ENCODE measurements at regions not wholly inside any gene's neighbourhood (a gene's known extent, or its start where the extent isn't known, plus 50 kb on each side); places are given as distances from the start of the nearest gene placed in this dataset.

- TF ChIP-seq, protein P1, sequence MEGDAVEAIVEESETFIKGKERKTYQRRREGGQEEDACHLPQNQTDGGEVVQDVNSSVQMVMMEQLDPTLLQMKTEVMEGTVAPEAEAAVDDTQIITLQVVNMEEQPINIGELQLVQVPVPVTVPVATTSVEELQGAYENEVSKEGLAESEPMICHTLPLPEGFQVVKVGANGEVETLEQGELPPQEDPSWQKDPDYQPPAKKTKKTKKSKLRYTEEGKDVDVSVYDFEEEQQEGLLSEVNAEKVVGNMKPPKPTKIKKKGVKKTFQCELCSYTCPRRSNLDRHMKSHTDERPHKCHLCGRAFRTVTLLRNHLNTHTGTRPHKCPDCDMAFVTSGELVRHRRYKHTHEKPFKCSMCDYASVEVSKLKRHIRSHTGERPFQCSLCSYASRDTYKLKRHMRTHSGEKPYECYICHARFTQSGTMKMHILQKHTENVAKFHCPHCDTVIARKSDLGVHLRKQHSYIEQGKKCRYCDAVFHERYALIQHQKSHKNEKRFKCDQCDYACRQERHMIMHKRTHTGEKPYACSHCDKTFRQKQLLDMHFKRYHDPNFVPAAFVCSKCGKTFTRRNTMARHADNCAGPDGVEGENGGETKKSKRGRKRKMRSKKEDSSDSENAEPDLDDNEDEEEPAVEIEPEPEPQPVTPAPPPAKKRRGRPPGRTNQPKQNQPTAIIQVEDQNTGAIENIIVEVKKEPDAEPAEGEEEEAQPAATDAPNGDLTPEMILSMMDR (IDR thresholded peaks at IDR 0.05; ENCODE audit: low read depth, low read length, missing control alignments), result no peak
- DNase-seq (ENCODE audit: low read depth), result no peak
- in situ Hi-C loops (cut with HindIII; ENCODE audit: low sequenced_read_pairs), result no loop called here
- H3K4me3 ChIP-seq (ENCODE audit: low read depth, low read length), result no peak overlapping the region
These were observed 88.8 kb upstream of the SNTG2 start for GRCh38 chr2:861655-862354.

DNA sequence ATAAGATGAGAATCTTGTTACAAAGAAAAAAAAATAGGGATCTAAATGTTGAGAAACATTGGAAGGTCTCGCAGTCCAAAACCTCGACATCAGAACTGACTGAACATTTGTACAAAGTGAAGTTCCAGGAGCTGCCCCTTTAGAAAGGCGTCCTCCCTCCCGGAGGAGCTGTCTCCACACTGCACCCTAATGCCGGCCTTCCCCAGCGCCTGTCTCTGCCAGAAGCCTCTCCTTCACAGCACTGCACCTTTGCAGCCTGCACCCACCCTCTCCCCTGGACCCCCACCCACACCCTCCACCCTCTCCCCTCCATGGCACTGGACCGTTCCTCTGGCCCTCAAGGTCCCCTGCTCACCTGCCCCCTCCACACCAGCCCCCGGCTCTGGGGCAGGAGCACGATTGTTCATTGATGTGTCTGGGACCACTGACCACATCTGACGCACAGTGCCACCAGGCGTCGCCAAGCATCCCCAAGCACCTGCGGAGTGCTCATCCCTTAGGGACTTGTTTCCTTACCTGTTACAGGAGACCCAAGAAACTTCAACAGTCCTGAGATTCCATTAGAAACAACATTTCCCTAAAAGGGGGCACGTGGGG lies 90.3 kb upstream of the SNTG2 start:
- in situ Hi-C loops (cut with HindIII; ENCODE audit: low sequenced_read_pairs), result no loop called here

DNA sequence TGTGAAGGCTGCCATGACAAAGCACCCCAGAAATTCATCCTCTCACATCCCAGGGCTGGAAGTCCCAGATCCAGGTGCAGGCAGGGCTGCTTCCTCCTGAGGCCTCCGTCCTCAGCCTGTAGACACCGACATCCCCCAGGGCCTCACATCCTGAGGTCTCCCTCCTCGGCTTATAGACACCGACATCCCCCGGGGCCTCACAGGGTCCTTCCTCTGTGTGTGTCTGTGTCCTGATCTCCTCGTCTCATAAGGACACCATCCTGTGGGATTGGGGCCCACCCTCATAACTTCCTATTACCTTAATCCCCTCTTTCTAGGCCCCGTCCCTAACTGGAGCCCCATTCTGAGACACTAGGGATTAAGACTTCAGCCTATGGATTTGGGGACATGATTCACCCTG lies 92.0 kb upstream of the SNTG2 start:
- in situ Hi-C loops (cut with HindIII; ENCODE audit: low sequenced_read_pairs), result no loop called here
- DNase-seq (ENCODE audit: low read depth), result no peak
- TF ChIP-seq, protein P1 (IDR thresholded peaks at IDR 0.05; ENCODE audit: low read depth, low read length, missing control alignments), result no peak
- no peak overlapping the region for H3K4me3 ChIP-seq (ENCODE audit: low read depth, low read length)

More for the DNA sequence above, 90.3 kb upstream of the SNTG2 start:
- no peak overlapping the region for H3K4me3 ChIP-seq (ENCODE audit: low read depth, low read length)
- DNase-seq (ENCODE audit: low read depth), result no peak
- TF ChIP-seq, protein P1 (IDR thresholded peaks at IDR 0.05; ENCODE audit: low read depth, low read length, missing control alignments), result no peak

DNA sequence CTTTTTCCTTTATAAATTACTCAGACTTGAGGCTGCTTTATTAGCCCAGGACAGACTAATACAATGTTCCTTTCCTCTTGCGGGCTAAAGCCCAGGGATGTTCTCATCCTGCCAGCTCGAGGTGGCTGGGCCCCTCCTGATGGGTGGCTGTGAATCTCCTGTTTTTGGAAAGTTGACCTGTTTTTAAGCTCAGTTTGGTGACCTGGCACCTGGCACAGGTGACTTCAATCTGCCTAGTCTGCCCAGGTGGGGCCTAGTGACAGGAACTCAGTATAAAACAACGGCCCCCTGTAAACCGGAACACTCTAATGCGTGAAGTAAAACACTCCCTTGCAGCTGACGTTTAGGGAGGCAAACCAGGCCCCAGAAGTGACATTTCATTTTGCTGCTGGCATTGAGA lies 92.7 kb upstream of the SNTG2 start:
- H3K4me3 ChIP-seq (ENCODE audit: low read depth, low read length), result no peak overlapping the region
- TF ChIP-seq, protein P1 (IDR thresholded peaks at IDR 0.05; ENCODE audit: low read depth, low read length, missing control alignments), result no peak
- in situ Hi-C loops (cut with HindIII; ENCODE audit: low sequenced_read_pairs), result no loop called here
- DNase-seq (ENCODE audit: low read depth), result no peak

- no peak overlapping the region for H3K4me3 ChIP-seq (ENCODE audit: low read depth, low read length)
- TF ChIP-seq, protein P1 (IDR thresholded peaks at IDR 0.05; ENCODE audit: low read depth, low read length, missing control alignments), result no peak
- no peak for DNase-seq (ENCODE audit: low read depth)
- in situ Hi-C loops (cut with HindIII; ENCODE audit: low sequenced_read_pairs), result no loop called here
These were observed 93.6 kb upstream of the SNTG2 start for GRCh38 chr2:857081-857480.

- no peak for DNase-seq (ENCODE audit: low read depth)
- in situ Hi-C loops (cut with HindIII; ENCODE audit: low sequenced_read_pairs), result no loop called here
- TF ChIP-seq, protein P1 (IDR thresholded peaks at IDR 0.05; ENCODE audit: low read depth, low read length, missing control alignments), result no peak
- H3K4me3 ChIP-seq (ENCODE audit: low read depth, low read length), result no peak overlapping the region
These were observed 94.2 kb upstream of the SNTG2 start for GRCh38 chr2:856456-856855.

Data from astrocyte of the cerebellum (primary cell).